H9 (cell line): ENCODE measurements at regions not wholly inside any gene's neighbourhood (a gene's known extent, or its start where the extent isn't known, plus 50 kb on each side); places are given as distances from the start of the nearest gene placed in this dataset.

Experiments
- DNase-seq: peaks from one replicate; pipeline ENCODE4 v3.0.0-alpha.2; 2017
- H2AFZ ChIP-seq: one replicate; pipeline ENCODE4 v1.6.1; 2013; ENCODE audit warnings: mild to moderate bottlenecking, low read length, control low read depth, moderate library complexity
- H2AK5ac ChIP-seq: 2 replicates; pipeline ENCODE4 v1.6.1; 2013; ENCODE audit warnings: low read length, control low read depth, mixed read lengths; ENCODE audit not compliant: insufficient read length
- H2BK120ac ChIP-seq: one replicate; pipeline ENCODE4 v1.6.1; 2013; ENCODE audit warnings: low read depth, mild to moderate bottlenecking, low read length, control low read depth, inconsistent platforms; ENCODE audit not compliant: poor library complexity, severe bottlenecking
- H2BK12ac ChIP-seq: 2 replicates; pipeline ENCODE4 v1.6.1; 2013; ENCODE audit warnings: low read length, control low read depth, mixed read lengths, low read depth; ENCODE audit not compliant: insufficient read length
- H2BK15ac ChIP-seq: 2 replicates; pipeline ENCODE4 v1.6.1; 2013; ENCODE audit warnings: low read depth, low read length, control low read depth
- H2BK20ac ChIP-seq: one replicate; pipeline ENCODE4 v1.6.1; 2013; ENCODE audit warnings: low read depth, mild to moderate bottlenecking, low read length, control low read depth, inconsistent platforms; ENCODE audit not compliant: poor library complexity, severe bottlenecking
- H2BK5ac ChIP-seq: 2 replicates; pipeline ENCODE4 v1.6.1; 2013; ENCODE audit warnings: low read length, control low read depth, mixed read lengths; ENCODE audit not compliant: insufficient read length
- H3K14ac ChIP-seq: 2 replicates; pipeline ENCODE4 v1.6.1; 2013; ENCODE audit warnings: low read length, control low read depth; ENCODE audit not compliant: insufficient read depth
- H3K18ac ChIP-seq: 2 replicates; pipeline ENCODE4 v1.6.1; 2013; ENCODE audit warnings: low read depth, mild to moderate bottlenecking, mixed read lengths, low read length, control low read depth; ENCODE audit not compliant: insufficient read length
- H3K23ac ChIP-seq: 2 replicates; pipeline ENCODE4 v1.6.1; 2013; ENCODE audit warnings: low read length, control low read depth, mixed read lengths, low read depth; ENCODE audit not compliant: insufficient read length
- H3K23me2 ChIP-seq: 2 replicates; pipeline ENCODE4 v1.6.1; 2013; ENCODE audit warnings: low read depth, mild to moderate bottlenecking, mixed read lengths, low read length, control low read depth; ENCODE audit not compliant: insufficient read length, poor library complexity, severe bottlenecking
- H3K27ac ChIP-seq: 2 replicates; pipeline ENCODE4 v1.5.1; 2013; ENCODE audit warnings: low read length, control low read depth, mixed read lengths, low read depth; ENCODE audit not compliant: insufficient read length
- H3K27me3 ChIP-seq: 2 replicates; pipeline ENCODE4 v1.6.1; 2013; ENCODE audit warnings: low read length, control low read depth, inconsistent platforms; ENCODE audit not compliant: insufficient read depth
- H3K4ac ChIP-seq: 2 replicates; pipeline ENCODE4 v1.6.1; 2013; ENCODE audit warnings: low read depth, mild to moderate bottlenecking, control low read depth, inconsistent platforms, low read length, moderate library complexity
- H3K4me1 ChIP-seq: 2 replicates; pipeline ENCODE4 v1.6.1; 2013; ENCODE audit warnings: low read length, control low read depth, inconsistent platforms; ENCODE audit not compliant: insufficient read depth
- H3K4me2 ChIP-seq: 2 replicates; pipeline ENCODE4 v1.6.1; 2013; ENCODE audit warnings: low read length, control low read depth, mixed read lengths; ENCODE audit not compliant: insufficient read length, insufficient read depth
- H3K56ac ChIP-seq: 2 replicates; pipeline ENCODE4 v1.6.1; 2013; ENCODE audit warnings: low read depth, mild to moderate bottlenecking, mixed read lengths, low read length, control low read depth; ENCODE audit not compliant: insufficient read length
- H3K79me1 ChIP-seq: 2 replicates; pipeline ENCODE4 v1.6.1; 2013; ENCODE audit warnings: low read depth, mild to moderate bottlenecking, moderate library complexity, low read length, control low read depth, inconsistent platforms; ENCODE audit not compliant: insufficient read depth, poor library complexity, severe bottlenecking
- H3K79me2 ChIP-seq: 2 replicates; pipeline ENCODE4 v1.6.1; 2013; ENCODE audit warnings: low read length, control low read depth, inconsistent platforms; ENCODE audit not compliant: insufficient read depth
- H3K9ac ChIP-seq: 2 replicates; pipeline ENCODE4 v1.6.1; 2013; ENCODE audit warnings: low read length, control low read depth, mixed read lengths; ENCODE audit not compliant: insufficient read length; ENCODE audit errors: extremely low read depth
- H3K9me3 ChIP-seq: one replicate; pipeline ENCODE4 v1.6.1; 2013; ENCODE audit warnings: low read depth, low read length, inconsistent platforms; ENCODE audit not compliant: control insufficient read depth
- H3T11ph ChIP-seq: one replicate; pipeline ENCODE4 v1.6.1; 2013; ENCODE audit warnings: mild to moderate bottlenecking, low read length, control low read depth, inconsistent platforms
- H4K20me1 ChIP-seq: one replicate; pipeline ENCODE4 v1.6.1; 2013; ENCODE audit not compliant: control insufficient read depth, insufficient read length, insufficient read depth
- H4K5ac ChIP-seq: 2 replicates; pipeline ENCODE4 v1.6.1; 2013; ENCODE audit warnings: low read depth, mild to moderate bottlenecking, mixed read lengths, low read length, control low read depth; ENCODE audit not compliant: insufficient read length
- H4K8ac ChIP-seq: replicated peaks from 2 replicates; pipeline ENCODE4 v1.6.1; 2013; ENCODE audit warnings: low read length, control low read depth, mixed read lengths, low read depth; ENCODE audit not compliant: insufficient read length
- H4K91ac ChIP-seq: 2 replicates; pipeline ENCODE4 v1.6.1; 2013; ENCODE audit warnings: low read depth, mild to moderate bottlenecking, moderate library complexity, mixed read lengths, low read length, control low read depth; ENCODE audit not compliant: insufficient read length
- H3K27ac Mint-ChIP-seq, 3 experiments: 2 replicates in 2 of 3; 3 replicates in 1 of 3; pipeline ENCODE4 v1.8.0; 2020 to 2021; ENCODE audit warnings: mixed read lengths in 3 of 3, mild to moderate bottlenecking in 1 of 3, moderate library complexity in 1 of 3
- H3K27me3 Mint-ChIP-seq: 2 replicates; pipeline ENCODE4 v1.8.0; 2021; ENCODE audit warnings: low read depth, mild to moderate bottlenecking, moderate library complexity, mixed read lengths
- H3K36me3 Mint-ChIP-seq, 3 experiments: 2 replicates in 2 of 3; 3 replicates in 1 of 3; pipeline ENCODE4 v1.8.0; 2020 to 2021; ENCODE audit warnings: low read depth in 3 of 3, mixed read lengths in 3 of 3; ENCODE audit not compliant: insufficient read depth in 1 of 3
- H3K4me1 Mint-ChIP-seq, 2 experiments: 2 replicates each; pipeline ENCODE4 v1.8.0; 2020; ENCODE audit warnings: mixed read lengths in 2 of 2
- H3K4me3 Mint-ChIP-seq, 2 experiments: 2 replicates in 1 of 2; 3 replicates in 1 of 2; pipeline ENCODE4 v1.8.0; 2020 to 2021; ENCODE audit warnings: mild to moderate bottlenecking in 2 of 2, mixed read lengths in 2 of 2, moderate library complexity in 1 of 2
- H3K9me3 Mint-ChIP-seq, 2 experiments: 2 replicates in 1 of 2; 3 replicates in 1 of 2; pipeline ENCODE4 v1.8.0; 2020; ENCODE audit warnings: mild to moderate bottlenecking in 2 of 2, mixed read lengths in 2 of 2, moderate library complexity in 1 of 2
- CTCF ChIP-seq: fragments of 200-600 bp; sonication (generic); conservative IDR thresholded peaks from 3 replicates; pipeline ENCODE4 v1.8.0; 2021; ENCODE audit warnings: antibody characterized with exemption, mild to moderate bottlenecking
- WGBS: extraction: QIAGEN DNeasy Blood & Tissue Kit; methylation state at CpG from one replicate; pipeline ENCODE4 v1.1.7; 2013; ENCODE audit warnings: missing lambda C conversion rate, low lambda C conversion rate, mixed read lengths; ENCODE audit not compliant: insufficient read length; ENCODE audit errors: extremely low coverage; 5-methylcytosine and 5-hydroxymethylcytosine counted together

- peaks cover 3% of the 10 kb centered on the region; the same call in 1 of the 2 replicates for H3K4me1 ChIP-seq
- H3K23ac ChIP-seq, result no peak overlapping the region
- H4K5ac ChIP-seq, result no peak overlapping the region
- H2BK5ac ChIP-seq, result no peak overlapping the region
- no peak overlapping the region for H2AK5ac ChIP-seq
- no peak overlapping the region for H3T11ph ChIP-seq
- H3K27ac ChIP-seq, result no peak overlapping the region
- no peak overlapping the region for H3K56ac ChIP-seq
- Mint-ChIP-seq H3K4me3 (no peak overlapping the region), H3K36me3 (no peaks in the 10 kb centered on the region), H3K4me1 (peaks cover 8 to 10% of the 10 kb centered on the region in 2 experiments), H3K9me3 (no peaks in the 10 kb centered on the region), H3K27me3 (no peaks in the 10 kb centered on the region), H3K27ac (no peak overlapping the region)
- H3K4ac ChIP-seq, result no peak overlapping the region
- no peak overlapping the region for H3K4me2 ChIP-seq
- no CpG with 5 or more reads among the region's 1 CpG for WGBS
- no peak overlapping the region for H2AFZ ChIP-seq
- no peak overlapping the region for H3K18ac ChIP-seq
- no peaks in the 10 kb centered on the region for H4K20me1 ChIP-seq
- no peak for TF ChIP-seq CTCF
- no peaks in the 10 kb centered on the region for H3K79me2 ChIP-seq
- H3K14ac ChIP-seq, result no peak overlapping the region
- H2BK15ac ChIP-seq, result no peak overlapping the region
- no peaks in the 10 kb centered on the region for H3K23me2 ChIP-seq
- no peaks in the 10 kb centered on the region for H3K79me1 ChIP-seq
- H3K27me3 ChIP-seq, result no peaks in the 10 kb centered on the region
- H2BK120ac ChIP-seq, result no peak overlapping the region
- DNase-seq, result no peak
- no peak overlapping the region for H3K9ac ChIP-seq
- no peak overlapping the region for H4K8ac ChIP-seq
- no peak overlapping the region for H4K91ac ChIP-seq
- no peak overlapping the region for H2BK20ac ChIP-seq
- no peak overlapping the region for H2BK12ac ChIP-seq
- no peaks in the 10 kb centered on the region for H3K9me3 ChIP-seq
Observed at GRCh38 chr13:73331556-73331955, 272.8 kb downstream of the KLF5 start.
